ENCODE measurements at regions not wholly inside any gene's neighbourhood (a gene's known extent, or its start where the extent isn't known, plus 50 kb on each side); places are given as distances from the start of the nearest gene placed in this dataset.

- TF ChIP-seq CTCF (IDR thresholded peaks at IDR 0.05) (no peak), ZFX (IDR thresholded peaks at IDR 0.05; ENCODE audit: borderline replicate concordance) (no peak)
Observed at GRCh38 chr12:127888943-127889719, 377.8 kb upstream of the TMEM132C start.
